Stimulated activated CD4-positive, alpha-beta T cell treated with anti-CD3 and anti-CD28 coated beads, Interleukin-4, amount 100 ng/mL, for 48 hours (primary cell): ENCODE measurements at regions not wholly inside any gene's neighbourhood (a gene's known extent, or its start where the extent isn't known, plus 50 kb on each side); places are given as distances from the start of the nearest gene placed in this dataset.

ENCODE experiments used
- DNase-seq, 2 donors: peaks; one replicate each; pipeline ENCODE4 v3.0.0-alpha.2; 2020; ENCODE audit warnings: low read depth in 2 of 2

GRCh38 chr17:79446399-79447009 lies 164.3 kb downstream of the RBFOX3 start:
- no peak for DNase-seq

GRCh38 chr17:79444198-79444597 lies 166.7 kb downstream of the RBFOX3 start:
- DNase-seq: no peak

GRCh38 chr17:79443026-79443425 lies 167.8 kb downstream of the RBFOX3 start:
- no peak for DNase-seq

- DNase-seq: no peak
These were observed 169.3 kb downstream of the RBFOX3 start for GRCh38 chr17:79441356-79442160.

- no peak for DNase-seq
These were observed 170.6 kb downstream of the RBFOX3 start for GRCh38 chr17:79440251-79440650.

- no peak for DNase-seq
These were observed 171.4 kb downstream of the RBFOX3 start for GRCh38 chr17:79439493-79439892.

GRCh38 chr17:79438546-79439334 lies 172.1 kb downstream of the RBFOX3 start:
- no peak for DNase-seq

GRCh38 chr17:79438058-79438457 lies 172.8 kb downstream of the RBFOX3 start:
- no peak for DNase-seq

GRCh38 chr17:79437081-79437480 lies 173.8 kb downstream of the RBFOX3 start:
- no peak for DNase-seq

- no peak for DNase-seq
These were observed 174.9 kb downstream of the RBFOX3 start for GRCh38 chr17:79435962-79436361.

GRCh38 chr17:79435296-79435695 lies 175.6 kb downstream of the RBFOX3 start:
- DNase-seq: no peak

- no peak for DNase-seq
These were observed 176.6 kb downstream of the RBFOX3 start for GRCh38 chr17:79434215-79434614.

GRCh38 chr17:79433379-79433778 lies 177.5 kb downstream of the RBFOX3 start:
- DNase-seq: no peak

GRCh38 chr17:79431175-79431574 lies 179.7 kb downstream of the RBFOX3 start:
- no peak for DNase-seq

GRCh38 chr17:79429864-79430494 lies 180.9 kb downstream of the RBFOX3 start:
- no peak for DNase-seq

GRCh38 chr17:79428988-79429387 lies 181.9 kb downstream of the RBFOX3 start:
- DNase-seq: no peak

GRCh38 chr17:79427621-79428539 lies 183.0 kb downstream of the RBFOX3 start:
- no peak for DNase-seq

- DNase-seq: no peak
These were observed 185.2 kb downstream of the RBFOX3 start for GRCh38 chr17:79425686-79426085.

GRCh38 chr17:79424471-79425185 lies 186.2 kb downstream of the RBFOX3 start:
- DNase-seq: no peak

GRCh38 chr17:79423811-79424465 lies 186.9 kb downstream of the RBFOX3 start:
- DNase-seq: no peak
